NCI-H146 (cell line): ENCODE measurements at regions not wholly inside any gene's neighbourhood (a gene's known extent, or its start where the extent isn't known, plus 50 kb on each side); places are given as distances from the start of the nearest gene placed in this dataset.
A peak's percentile ranks its signal among the peaks of the same experiment; 100 is the strongest.

Experiments
- DNase-seq: peaks from one replicate; lab custom pipeline; 2025; lab: John Stamatoyannopoulos, UW

- DNase-seq, result no peak
Observed at GRCh38 chr13:50195045-50195444, 179.8 kb downstream of the KCNRG start.

DNA sequence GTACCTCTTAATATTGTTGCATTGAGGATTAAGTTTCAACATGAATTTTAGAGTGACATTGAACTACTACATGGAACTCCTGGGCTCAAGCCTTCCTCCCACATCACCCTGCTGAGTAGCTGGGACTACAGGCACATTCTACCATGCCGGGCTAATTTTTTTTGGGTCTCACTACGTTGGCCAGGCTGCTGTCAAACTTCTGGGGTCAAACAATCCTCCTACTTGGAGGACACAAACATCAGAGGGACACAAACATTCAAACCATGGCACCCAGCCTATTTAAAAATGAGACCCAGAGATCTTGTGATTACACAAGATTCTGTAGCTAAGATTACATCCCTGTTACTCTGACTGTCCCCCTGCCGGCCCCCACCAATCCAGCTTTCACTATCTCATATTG is 180.9 kb downstream of the KCNRG start:
- DNase-seq, result no peak

DNA sequence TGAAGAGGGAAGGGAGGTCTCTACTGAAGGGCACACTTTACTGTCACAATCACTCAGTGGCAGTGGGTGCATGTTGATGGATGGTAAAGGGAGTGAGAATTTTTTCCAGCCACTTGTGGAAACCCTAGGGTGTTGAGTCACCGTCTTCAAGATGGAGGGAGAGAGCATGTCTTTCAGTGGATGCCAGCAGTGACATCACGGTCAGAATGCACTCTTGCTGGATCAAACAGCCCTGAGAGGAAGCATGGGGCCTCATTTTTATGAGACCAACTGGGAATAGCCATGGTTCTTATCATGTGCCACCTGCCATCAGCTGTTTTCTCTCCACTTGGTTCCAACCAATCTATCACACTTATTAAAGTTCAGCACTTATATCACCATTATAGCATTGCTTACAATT is 182.5 kb downstream of the KCNRG start:
- DNase-seq, result no peak

DNA sequence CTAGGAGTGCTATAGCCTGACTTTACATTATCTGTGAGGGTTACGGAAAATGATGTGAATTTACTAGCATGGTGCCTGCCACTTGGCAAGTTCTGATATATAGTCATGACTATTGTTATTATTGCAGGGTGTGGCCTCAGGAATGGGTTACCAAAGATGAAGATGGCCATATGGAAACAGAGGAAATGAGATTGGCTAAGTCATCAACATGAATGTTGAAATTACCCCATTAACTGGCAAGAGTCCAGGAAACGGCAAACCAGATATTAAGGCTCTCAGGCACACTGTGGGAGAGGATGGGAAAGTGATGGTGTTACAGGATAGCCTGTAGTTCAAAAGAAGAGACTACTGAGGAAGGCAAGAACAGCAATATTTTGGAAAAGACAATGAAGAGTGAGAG is 183.3 kb downstream of the KCNRG start:
- peak; percentile 30 for DNase-seq

GRCh38 chr13:50200569-50200968 is 185.3 kb downstream of the KCNRG start:
- no peak for DNase-seq

DNA sequence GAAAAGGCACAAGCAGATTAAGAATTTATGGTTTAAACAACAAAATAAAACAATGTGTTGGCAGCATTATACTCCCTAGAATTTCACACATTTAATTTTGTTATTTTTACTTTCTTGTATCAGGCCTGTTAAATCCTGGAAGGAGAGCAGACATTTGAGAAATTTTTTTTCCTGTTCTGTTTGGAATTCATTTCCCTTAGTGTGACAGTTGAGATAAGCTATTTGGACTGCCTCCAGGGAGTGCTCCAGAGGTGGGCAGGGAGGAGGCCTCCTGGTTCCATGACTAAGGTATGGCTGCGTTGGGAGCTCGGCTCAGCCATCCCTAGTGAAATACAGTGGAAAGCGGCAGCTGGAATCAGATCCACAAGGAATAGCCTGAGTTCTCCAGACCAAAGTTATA is 185.7 kb downstream of the KCNRG start:
- peak; percentile 17 for DNase-seq

- DNase-seq, result no peak
Observed at GRCh38 chr13:50202485-50202884, 187.2 kb downstream of the KCNRG start.

DNA sequence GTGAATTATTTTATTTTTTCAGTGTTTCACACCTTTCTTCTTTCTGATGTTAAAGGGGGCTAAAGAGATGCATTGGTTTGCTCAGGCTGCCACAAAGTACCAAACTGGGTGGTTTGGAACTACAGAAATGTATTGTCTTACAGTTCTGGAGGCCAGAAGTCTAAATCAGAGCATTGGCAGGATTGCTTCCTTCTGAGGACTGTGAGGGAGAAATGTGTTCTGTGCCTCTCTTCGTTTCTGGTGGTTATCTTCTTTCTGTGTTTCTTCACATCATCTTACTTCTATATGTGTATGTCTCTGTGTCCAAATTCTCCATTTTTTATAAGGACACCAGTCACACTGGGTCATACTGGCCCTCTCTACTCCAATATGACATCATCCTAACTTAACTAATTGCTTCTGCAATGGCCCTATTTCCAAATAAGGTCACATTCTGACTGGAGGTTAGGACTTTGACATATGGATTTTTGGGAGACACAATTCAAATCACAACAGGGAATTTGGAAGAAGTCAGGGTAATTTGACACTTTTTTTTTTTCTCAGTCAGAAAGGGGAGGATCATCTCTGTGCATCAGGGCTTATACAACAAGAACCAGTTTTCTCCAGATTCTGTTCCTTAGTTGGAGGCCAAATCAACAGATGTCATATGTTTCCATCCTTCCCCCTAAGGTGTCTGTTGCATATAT is 188.2 kb downstream of the KCNRG start:
- DNase-seq, result peak; percentile 29

DNA sequence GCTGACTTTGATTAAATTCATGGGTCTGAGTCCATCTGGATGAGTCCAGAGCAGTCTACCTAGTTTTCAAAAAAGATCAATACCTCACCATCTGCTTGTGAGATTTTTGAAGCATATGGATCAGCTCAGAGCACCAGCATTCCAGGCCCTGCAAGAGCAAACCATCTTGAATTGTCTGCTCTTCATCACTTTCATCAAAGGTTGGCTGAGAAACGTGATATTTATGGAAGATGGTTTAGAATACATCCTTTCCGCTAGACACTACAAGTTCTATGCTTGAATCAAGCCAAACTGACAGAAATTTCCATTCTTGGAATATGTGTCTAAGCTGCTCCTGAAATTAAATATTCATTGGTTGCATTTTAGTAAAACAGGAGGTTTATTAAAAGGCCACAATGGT is 190.3 kb downstream of the KCNRG start:
- DNase-seq, result no peak

DNA sequence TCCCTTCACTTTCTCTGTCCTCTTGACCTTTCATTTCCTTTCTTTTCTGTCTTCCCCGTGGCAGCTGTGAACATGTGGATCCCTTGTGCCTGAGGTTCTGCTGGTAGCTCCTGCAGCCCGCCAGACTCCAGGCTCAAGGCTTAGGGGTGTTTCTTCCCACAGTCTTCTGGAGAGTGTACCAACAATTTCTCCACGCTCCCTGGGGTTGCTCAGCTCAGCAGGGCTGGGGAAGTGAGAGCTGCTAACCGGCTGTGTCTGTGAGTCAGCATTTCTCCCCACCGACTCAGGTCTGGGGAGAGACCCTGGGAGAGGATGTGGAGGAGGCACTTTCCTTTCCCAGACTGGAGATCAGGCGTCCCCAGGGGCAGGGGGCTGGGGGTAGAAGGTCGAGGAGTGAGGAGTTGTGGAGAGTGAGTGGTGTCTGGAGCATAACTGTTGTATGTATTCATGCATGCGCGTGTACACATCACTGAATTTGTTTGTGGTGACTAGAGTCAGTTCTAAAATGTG is 193.6 kb downstream of the KCNRG start:
- no peak for DNase-seq

GRCh38 chr13:50209631-50210030 is 194.4 kb downstream of the KCNRG start:
- no peak for DNase-seq

DNA sequence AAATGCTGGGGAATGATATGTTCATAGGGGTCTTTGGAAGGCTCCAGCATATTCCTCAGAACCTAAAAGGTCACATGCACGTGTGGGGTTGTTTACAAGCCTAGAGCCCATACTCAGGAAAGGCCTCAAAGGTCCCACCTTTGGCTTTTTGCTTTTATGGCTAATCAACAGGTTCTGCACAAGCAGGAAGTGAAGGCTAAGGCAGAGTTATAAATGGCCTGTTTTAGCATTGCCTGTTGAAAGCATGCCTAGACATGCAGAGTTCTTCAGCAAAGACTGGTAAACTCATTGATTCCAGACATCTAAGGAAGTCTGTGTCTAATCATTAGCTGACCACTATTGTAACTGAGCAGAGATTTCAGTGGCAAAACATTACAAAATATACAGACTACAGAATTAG is 198.3 kb downstream of the KCNRG start:
- DNase-seq, result no peak

DNA sequence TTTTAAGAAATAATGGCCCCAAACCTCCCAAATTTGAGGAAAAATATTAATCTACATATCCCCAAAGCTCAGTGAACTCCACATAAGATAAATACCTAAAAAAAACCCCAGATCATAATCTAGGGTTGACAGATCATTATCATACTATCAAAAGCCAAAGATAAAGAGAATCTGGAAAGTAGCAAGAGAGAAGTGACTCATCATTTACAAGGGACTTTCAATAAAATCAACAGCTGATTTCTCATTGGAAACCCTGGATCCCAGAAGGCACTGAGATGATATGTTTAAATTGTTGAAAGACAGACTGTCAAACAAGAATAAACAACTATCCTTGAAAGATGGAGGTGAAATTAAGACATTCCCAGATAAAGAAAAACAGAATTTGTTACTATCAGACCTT is 199.3 kb downstream of the KCNRG start:
- no peak for DNase-seq

DNA sequence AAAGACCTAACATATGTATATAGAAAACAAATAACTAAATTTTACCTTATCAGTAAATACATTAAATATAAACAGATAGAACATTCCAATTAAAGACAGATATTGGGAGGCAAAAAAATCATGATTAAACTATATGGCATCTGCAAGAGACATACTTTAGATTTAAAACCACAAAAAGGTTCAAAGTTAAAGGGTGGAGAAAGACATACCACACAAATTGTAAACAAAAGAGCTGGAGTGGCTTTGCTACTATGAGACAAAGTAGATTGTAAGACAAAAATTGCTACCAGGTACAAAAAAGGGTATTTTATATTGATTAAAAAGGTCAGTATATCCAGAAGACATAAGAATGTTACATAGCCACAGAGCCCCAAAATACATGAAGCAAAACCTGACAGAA is 200.2 kb downstream of the KCNRG start:
- DNase-seq, result no peak

GRCh38 chr13:50219743-50220142 is 204.5 kb downstream of the KCNRG start:
- DNase-seq, result no peak

- no peak for DNase-seq
Observed at GRCh38 chr13:50220938-50221337, 205.7 kb downstream of the KCNRG start.

GRCh38 chr13:50222569-50223332 is 207.5 kb downstream of the KCNRG start:
- peak; percentile 96 for DNase-seq

- DNase-seq, result no peak
Observed at GRCh38 chr13:50224534-50224933, 209.3 kb downstream of the KCNRG start.

DNA sequence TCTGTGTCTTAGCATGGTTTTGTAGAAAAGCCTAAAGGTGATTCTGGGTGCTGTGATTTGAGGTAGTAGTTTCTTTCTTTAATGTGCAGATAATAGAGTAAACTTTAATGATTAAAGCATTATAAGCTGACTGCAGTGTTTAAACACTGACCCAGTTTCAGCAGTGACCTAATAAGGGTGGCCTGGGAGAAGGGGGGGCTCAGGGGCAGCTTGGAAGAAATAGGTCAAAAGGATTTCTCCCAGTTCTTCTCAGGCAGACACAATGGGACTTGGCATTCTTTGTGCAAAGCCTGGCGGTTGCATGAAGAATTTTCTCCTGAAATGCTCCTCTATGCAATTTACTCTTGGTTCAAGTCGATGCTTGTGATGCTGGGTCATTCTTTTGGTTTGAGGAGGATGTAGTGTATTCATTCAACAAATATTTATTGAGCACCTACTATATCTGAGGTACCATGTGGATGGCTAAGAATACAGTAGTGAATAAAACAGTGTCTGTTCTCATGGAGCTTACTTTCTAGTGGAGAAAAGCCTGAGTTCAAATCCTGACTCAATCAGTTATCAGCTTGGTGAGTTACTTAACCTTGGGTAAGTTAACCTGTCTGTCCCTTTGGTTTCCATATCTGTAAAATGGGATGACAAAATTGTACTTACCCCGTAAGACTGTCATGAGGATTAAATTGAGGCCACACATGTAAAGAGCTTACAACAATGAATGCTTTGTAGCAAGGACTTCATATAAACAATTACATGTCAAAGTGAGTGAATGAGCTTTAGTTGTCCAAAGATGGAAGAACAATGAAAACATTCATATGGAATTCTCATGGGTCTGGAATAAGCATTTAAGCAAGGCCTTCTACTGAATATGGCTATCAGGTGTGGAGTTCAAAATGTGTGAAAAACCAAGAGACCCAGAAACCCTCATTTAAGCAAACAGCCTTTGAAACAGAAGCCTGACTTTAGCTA is 210.2 kb downstream of the KCNRG start:
- DNase-seq, result no peak

GRCh38 chr13:50226515-50227155 is 211.4 kb downstream of the KCNRG start:
- no peak for DNase-seq

GRCh38 chr13:50227361-50227760 is 212.1 kb downstream of the KCNRG start:
- DNase-seq, result no peak

GRCh38 chr13:50228527-50228926 is 213.3 kb downstream of the KCNRG start:
- DNase-seq, result peak; percentile 88
